ENCODE measurements at regions not wholly inside any gene's neighbourhood (a gene's known extent, or its start where the extent isn't known, plus 50 kb on each side); places are given as distances from the start of the nearest gene placed in this dataset.

- no peak for TF ChIP-seq EZH2phosphoT487 (IDR thresholded peaks at IDR 0.05; ENCODE audit: borderline replicate concordance, low read depth, low read length)
- TF ChIP-seq, protein P1, sequence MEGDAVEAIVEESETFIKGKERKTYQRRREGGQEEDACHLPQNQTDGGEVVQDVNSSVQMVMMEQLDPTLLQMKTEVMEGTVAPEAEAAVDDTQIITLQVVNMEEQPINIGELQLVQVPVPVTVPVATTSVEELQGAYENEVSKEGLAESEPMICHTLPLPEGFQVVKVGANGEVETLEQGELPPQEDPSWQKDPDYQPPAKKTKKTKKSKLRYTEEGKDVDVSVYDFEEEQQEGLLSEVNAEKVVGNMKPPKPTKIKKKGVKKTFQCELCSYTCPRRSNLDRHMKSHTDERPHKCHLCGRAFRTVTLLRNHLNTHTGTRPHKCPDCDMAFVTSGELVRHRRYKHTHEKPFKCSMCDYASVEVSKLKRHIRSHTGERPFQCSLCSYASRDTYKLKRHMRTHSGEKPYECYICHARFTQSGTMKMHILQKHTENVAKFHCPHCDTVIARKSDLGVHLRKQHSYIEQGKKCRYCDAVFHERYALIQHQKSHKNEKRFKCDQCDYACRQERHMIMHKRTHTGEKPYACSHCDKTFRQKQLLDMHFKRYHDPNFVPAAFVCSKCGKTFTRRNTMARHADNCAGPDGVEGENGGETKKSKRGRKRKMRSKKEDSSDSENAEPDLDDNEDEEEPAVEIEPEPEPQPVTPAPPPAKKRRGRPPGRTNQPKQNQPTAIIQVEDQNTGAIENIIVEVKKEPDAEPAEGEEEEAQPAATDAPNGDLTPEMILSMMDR (conservative IDR thresholded peaks at IDR 0.05; ENCODE audit: low read length), result no peak
Observed at GRCh38 chr3:182696916-182697315, 96.4 kb upstream of the ATP11B start.
